ENCODE measurements at regions not wholly inside any gene's neighbourhood (a gene's known extent, or its start where the extent isn't known, plus 50 kb on each side); places are given as distances from the start of the nearest gene placed in this dataset.
"Not testable (repeated sequence)": the region's sequence is repeated elsewhere in the genome, so short reads cannot be mapped to it uniquely, and the experiment has no call there.

DNA sequence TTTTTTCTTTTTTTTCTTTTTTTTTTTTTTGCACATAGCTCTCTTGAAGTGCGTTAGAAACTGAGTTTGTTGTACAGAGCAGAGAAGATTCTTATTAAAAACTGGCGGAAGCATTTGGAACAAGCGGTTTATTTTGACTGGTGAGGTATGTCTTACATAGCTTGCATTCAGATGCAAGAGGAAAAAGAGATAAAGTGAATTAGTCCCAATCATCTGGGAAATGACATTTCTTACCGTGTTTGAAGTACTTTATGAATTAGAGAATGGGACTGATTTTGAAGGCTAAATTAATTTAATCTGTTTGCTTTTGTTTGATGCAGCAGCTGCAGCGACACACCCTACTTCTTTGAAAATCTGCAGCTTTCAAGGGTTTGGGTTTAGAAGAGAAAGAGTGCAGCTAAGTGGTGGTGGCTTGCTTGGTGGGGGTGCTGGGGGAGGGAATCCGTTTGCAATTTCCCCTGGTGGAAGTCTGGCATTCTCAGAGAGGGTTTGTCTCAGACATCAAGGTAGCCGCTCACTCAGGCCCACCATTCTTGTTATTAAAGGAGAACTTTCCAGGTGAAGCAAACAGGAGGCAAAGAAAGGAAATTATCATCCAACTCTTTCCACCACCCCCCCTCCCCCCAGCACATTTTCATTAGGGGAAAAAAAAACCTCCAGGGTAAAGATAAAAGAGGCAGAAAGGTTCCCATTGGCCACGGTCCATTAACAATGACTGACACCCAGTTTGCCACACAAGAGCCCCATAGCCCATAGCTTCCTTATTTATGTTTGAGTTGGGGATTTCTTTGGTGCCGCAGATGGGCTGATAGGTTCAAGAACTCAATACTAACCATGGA, 231.7 kb downstream of the SKIDA1 start:
- H3K36me3 Mint-ChIP-seq: no peaks in the 10 kb centered on the region
- H3K9me3 Mint-ChIP-seq: no peaks in the 10 kb centered on the region
- DNase-seq (ENCODE audit: low spot score): no peak
- peaks cover 20 to 50% of the 10 kb centered on the region in 2 donors for H3K27me3 Mint-ChIP-seq
- no peaks in the 10 kb centered on the region for H3K4me1 Mint-ChIP-seq (ENCODE audit: low read depth in 2 of 2)
- no peak overlapping the region for H3K4me3 Mint-ChIP-seq
- no peak for ATAC-seq
- H3K27ac Mint-ChIP-seq: no peak overlapping the region

DNA sequence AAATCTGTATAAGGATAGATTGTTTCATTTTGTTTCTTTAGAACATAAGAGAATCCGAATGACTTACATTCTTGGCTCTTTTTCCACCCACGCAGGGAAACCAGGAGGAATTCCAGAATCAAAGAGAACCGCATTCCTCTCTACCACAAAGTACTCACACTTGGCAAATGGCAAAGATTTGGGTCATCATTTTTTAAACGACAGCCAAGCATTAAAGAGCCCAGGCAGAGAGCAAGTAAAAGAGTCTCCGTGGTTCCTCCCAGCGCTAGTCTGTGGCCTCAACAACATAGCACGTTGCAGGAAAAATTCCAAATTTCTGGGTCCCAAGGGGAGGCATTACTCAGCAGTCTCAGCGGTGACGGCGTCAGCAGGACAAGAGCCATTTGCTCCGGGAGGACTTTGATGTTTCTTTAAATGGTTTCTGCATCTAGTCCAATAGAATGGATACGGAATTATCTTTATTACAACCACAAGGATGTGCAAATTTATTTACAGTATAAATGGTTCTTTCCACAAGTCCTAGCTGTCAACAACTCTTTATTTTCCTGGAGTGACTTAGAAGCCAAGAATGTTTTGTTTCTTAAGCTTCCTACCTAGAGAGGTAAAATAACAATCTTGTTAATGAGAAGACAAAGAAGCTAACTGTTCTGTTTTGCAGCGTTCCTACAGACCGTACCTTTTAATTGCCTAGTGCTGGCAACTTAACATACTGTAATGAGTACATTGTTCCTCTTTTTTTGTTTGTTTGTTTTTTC, 232.5 kb downstream of the SKIDA1 start:
- H3K9me3 Mint-ChIP-seq: no peaks in the 10 kb centered on the region
- no peak overlapping the region for H3K27ac Mint-ChIP-seq
- H3K36me3 Mint-ChIP-seq: no peaks in the 10 kb centered on the region
- peaks cover 19 to 44% of the 10 kb centered on the region in 2 donors for H3K27me3 Mint-ChIP-seq
- H3K4me1 Mint-ChIP-seq (ENCODE audit: low read depth in 2 of 2): no peaks in the 10 kb centered on the region
- H3K4me3 Mint-ChIP-seq: no peak overlapping the region
- no peak for DNase-seq (ENCODE audit: low spot score)
- ATAC-seq: no peak

DNA sequence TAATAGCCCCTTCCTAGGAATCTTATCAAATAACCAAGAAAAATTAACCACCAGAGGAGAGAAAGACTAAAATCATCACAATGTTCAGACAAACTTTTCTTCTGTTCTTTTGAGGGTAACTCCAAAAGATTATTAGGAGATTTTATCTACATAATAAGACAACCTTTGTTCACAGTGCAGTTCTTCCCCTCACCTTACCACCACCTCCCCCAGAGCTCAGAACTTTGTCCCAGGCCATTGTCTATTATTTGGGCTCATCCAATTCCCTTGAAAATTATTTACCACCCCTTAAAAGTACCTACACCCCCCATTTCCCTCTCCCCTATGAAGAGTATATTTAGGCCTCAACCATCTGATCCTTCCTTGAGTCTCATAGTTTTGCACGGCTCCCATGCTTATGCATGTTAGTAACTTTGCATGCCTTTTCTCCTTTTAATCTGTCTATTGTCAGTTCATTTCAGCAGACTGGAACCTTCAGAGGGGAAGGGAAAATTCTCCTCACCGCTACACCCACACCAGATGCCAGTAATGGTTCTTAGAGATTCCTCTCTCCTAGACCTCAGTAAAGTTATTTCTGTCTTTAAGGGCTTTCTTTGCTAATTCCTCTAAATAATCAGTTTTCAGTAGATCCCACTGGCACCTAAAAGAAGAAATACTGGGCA, 234.9 kb downstream of the SKIDA1 start:
- H3K36me3 Mint-ChIP-seq: no peaks in the 10 kb centered on the region
- no peaks in the 10 kb centered on the region for H3K9me3 Mint-ChIP-seq
- H3K4me1 Mint-ChIP-seq (ENCODE audit: low read depth in 2 of 2): no peaks in the 10 kb centered on the region
- H3K27me3 Mint-ChIP-seq: peaks cover 17 to 36% of the 10 kb centered on the region in 2 donors
- ATAC-seq (no peak), DNase-seq (ENCODE audit: low spot score) (no peak)
- H3K27ac Mint-ChIP-seq: no peak overlapping the region
- no peak overlapping the region for H3K4me3 Mint-ChIP-seq

DNA sequence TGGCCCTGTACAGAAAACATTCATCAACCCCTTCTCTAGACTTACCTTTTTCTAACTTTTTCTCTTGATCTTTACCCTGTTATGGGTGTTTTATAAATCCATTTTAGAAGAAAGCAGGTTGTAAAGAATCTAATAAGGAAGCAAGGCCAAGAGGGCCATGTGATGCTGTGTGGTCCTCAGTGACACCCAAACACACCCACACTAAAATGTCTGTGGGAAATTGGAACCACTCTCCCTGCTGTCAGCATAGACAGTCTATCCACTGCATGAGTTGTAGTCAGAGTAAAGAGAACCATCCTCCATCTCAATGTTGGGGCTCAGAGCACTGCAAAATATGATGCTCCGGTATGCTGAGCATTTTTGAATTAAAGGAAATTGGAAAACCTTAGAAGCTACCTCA, 235.5 kb downstream of the SKIDA1 start:
- no peak for ATAC-seq
- DNase-seq (ENCODE audit: low spot score): no peak
- no peaks in the 10 kb centered on the region for H3K4me1 Mint-ChIP-seq (ENCODE audit: low read depth in 2 of 2)
- H3K9me3 Mint-ChIP-seq: no peaks in the 10 kb centered on the region
- no peaks in the 10 kb centered on the region for H3K36me3 Mint-ChIP-seq
- peaks cover 14 to 36% of the 10 kb centered on the region in 2 donors for H3K27me3 Mint-ChIP-seq
- H3K27ac Mint-ChIP-seq: no peak overlapping the region
- H3K4me3 Mint-ChIP-seq: no peak overlapping the region

DNA sequence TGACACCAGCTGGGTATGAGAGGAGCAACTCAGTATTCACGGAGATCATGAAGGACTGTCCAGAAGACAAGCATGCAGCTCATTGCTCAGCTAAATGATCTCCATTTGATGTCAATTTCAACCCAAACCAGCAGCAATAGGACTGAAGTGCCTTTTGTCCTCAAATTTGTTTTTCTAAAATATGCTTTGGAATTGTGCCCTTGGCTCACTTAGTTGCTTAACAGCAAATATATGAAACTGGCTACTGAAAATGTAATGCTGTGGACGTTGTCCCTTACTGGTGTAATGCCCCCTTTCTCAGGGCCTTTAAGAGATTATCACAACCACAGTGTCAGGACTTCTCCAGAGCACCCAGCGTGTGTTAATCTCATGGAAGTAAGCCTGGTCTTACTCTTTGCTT, 236.2 kb downstream of the SKIDA1 start:
- no peaks in the 10 kb centered on the region for H3K4me1 Mint-ChIP-seq (ENCODE audit: low read depth in 2 of 2)
- no peaks in the 10 kb centered on the region for H3K36me3 Mint-ChIP-seq
- DNase-seq (ENCODE audit: low spot score) (no peak), ATAC-seq (no peak)
- no peaks in the 10 kb centered on the region for H3K9me3 Mint-ChIP-seq
- no peak overlapping the region for H3K27ac Mint-ChIP-seq
- H3K4me3 Mint-ChIP-seq: no peak overlapping the region
- peaks cover 15 to 32% of the 10 kb centered on the region in 2 donors for H3K27me3 Mint-ChIP-seq

DNA sequence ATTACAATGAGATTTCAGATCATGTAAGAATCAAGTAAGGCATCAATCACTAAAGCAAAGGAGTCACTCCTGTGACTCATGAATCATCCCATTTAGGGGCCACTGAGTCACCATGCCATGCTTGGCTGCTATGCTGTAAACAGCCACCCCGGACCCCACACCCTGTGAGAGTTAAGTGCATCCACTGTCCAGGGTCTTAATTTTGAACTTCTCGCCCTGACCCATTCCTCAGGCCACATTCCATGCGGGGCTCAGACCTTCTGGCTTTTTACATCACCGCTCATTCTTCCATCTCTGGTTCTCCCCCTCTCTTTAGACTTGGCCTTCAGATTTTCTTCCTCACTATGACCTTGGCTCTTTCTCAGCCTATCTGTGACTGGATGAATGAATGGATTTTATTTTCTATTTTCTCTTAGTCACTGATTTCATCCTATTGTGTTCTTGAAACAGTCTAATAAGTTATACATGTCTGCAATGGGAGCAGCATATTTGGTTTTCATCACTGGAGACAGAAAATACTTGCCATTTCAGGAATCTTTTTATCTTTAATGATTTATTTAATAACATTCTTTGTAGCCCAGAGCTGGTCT, 239.6 kb downstream of the SKIDA1 start:
- DNase-seq (ENCODE audit: low spot score): no peak
- no peaks in the 10 kb centered on the region for H3K9me3 Mint-ChIP-seq
- H3K4me1 Mint-ChIP-seq (ENCODE audit: low read depth in 2 of 2): no peaks in the 10 kb centered on the region
- H3K36me3 Mint-ChIP-seq: no peaks in the 10 kb centered on the region
- ATAC-seq: no peak
- no peak overlapping the region for H3K4me3 Mint-ChIP-seq
- H3K27me3 Mint-ChIP-seq: peaks cover 10 to 19% of the 10 kb centered on the region in 2 donors
- H3K27ac Mint-ChIP-seq: no peak overlapping the region

DNA sequence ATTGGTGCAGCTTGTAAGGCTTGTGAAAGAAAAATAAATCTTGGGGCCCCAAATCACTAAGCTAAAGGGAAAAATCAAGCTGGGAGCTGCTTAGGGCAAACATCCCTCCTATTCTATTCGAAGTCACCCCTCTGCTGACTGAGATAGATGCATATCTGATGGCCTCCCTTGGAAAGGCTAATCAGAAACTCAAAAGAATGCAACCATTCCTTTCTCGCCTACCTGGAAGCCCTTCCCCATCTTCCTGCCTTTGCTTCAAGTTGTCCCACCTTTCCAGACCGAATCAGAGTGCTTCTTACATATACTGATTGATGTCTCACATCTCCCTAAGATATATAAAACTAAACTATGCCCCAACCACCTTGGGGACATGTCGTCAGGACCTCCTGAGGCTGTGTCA, 240.3 kb downstream of the SKIDA1 start:
- H3K9me3 Mint-ChIP-seq: no peaks in the 10 kb centered on the region
- no peaks in the 10 kb centered on the region for H3K36me3 Mint-ChIP-seq
- H3K27ac Mint-ChIP-seq: no peak overlapping the region
- H3K4me1 Mint-ChIP-seq (ENCODE audit: low read depth in 2 of 2): no peaks in the 10 kb centered on the region
- peaks cover 8 to 13% of the 10 kb centered on the region in 2 donors for H3K27me3 Mint-ChIP-seq
- H3K4me3 Mint-ChIP-seq: no peak overlapping the region
- DNase-seq (ENCODE audit: low spot score): no peak
- no peak for ATAC-seq

DNA sequence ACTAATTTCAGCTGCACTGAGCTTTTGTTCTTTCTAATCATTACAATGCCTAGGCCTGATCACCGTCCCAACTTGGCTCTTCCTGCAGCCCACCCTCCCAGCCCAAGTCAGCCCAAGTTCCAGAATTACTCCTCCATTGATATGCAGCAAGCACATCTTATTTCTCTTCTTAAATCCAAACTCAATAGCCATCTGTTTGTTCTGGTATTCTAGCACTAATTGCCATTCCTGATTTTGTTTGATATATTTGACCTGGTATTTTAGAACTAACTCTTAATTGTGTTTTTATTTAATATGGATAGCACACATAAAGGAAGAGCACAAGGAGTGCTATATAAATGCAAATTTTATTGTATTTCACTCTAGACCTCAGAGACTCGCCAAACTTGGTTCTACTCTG, 241.2 kb downstream of the SKIDA1 start:
- Mint-ChIP-seq H3K4me3 (no peak overlapping the region), H3K27ac (no peak overlapping the region), H3K36me3 (no peaks in the 10 kb centered on the region), H3K9me3 (no peaks in the 10 kb centered on the region), H3K27me3 (peaks cover 8 to 10% of the 10 kb centered on the region in 2 donors), H3K4me1 (ENCODE audit: low read depth in 2 of 2) (no peaks in the 10 kb centered on the region)
- ATAC-seq (no peak), DNase-seq (ENCODE audit: low spot score) (no peak)

DNA sequence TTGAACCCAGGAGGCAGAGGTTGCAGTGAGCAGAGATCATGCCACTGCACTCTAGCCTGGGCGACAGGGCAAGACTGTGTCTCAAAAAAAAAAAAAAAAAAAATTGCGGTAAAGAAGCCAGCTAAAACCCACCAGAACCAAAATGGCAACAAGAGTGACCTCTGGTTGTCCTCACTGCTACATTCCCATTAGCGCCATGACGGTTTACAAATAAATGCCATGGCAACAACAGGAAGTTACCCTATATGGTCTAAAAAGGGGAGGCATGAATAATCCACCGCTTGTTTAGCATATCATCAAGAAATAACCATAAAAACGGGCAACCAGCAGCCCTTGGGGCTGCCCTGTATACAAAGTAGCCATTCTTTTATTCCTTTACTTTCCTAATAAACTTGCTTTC, 242.4 kb downstream of the SKIDA1 start:
- H3K4me1 Mint-ChIP-seq (ENCODE audit: low read depth in 2 of 2); H3K36me3 Mint-ChIP-seq; H3K9me3 Mint-ChIP-seq; H3K27me3 Mint-ChIP-seq; DNase-seq (ENCODE audit: low spot score); ATAC-seq; H3K4me3 Mint-ChIP-seq; H3K27ac Mint-ChIP-seq: not testable (repeated sequence)

DNA sequence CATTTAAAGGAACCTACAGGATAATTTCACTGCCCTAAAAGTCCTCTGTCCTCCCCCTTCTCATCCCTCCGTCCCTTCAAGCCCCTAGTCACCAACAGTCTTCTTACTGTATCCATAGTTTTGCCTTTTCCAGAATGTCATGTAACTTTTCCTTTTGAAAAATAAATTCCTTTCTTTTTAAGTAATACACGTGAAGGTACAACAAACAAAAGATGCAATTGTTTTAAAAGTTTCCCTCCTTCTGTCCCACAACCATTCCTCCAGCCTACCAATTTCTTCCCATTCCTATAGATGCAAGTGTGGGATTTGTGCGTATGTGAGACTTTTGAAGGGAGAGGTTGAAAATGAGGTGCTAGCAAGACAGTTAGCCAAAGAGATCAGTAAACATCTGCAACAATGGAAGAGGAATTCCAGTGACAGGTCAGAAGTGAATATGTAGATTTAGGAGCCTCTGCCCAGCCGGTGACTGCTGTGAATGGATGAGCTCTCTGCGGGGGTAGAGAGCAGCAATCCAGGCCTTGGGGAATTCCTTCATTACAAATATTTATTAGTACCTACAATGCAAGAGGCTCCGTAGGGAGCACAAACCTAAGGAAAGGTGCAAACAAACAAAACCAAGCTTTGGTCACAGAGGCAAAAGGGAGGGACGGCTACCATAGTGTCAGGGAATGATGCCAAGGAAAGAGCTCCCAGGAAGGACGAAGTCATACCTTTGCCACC, 243.6 kb downstream of the SKIDA1 start:
- no peak for ATAC-seq
- Mint-ChIP-seq H3K4me3 (no peak overlapping the region), H3K36me3 (no peaks in the 10 kb centered on the region), H3K27ac (no peak overlapping the region), H3K27me3 (peaks cover 8 to 10% of the 10 kb centered on the region in 2 donors), H3K9me3 (no peaks in the 10 kb centered on the region), H3K4me1 (ENCODE audit: low read depth in 2 of 2) (no peaks in the 10 kb centered on the region)
- DNase-seq (ENCODE audit: low spot score): no peak

DNA sequence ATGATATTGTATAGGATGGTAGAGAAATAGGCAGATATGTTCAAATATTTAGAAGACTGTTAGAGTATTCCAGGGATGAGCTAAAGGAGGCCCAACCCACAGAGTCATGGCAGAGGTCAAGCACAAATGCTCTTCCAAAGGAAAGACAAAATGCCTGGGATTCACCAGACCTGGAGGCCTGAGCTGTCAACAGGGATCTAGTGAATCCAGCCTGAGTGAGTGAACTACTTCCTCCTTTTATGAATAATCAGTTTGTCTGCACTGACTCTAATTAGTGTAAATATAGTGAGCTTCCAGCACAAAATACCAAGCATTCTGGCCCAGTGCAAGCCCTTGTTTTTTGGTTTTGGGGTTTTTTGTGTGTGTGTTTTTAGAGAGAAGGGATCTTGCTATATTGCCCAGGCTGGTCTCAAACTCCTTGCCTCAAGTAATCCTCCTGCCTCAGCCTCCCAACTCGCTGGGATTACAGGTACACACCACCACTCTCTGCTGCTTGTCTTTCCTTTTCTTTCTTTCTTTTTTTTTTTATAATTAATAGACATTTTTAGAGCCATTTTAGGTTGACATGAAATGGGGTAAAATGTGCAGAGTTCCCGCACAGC, 244.4 kb downstream of the SKIDA1 start:
- Mint-ChIP-seq H3K4me3 (no peak overlapping the region), H3K36me3 (no peaks in the 10 kb centered on the region), H3K9me3 (no peaks in the 10 kb centered on the region), H3K27ac (no peak overlapping the region), H3K27me3 (peaks cover 8 to 10% of the 10 kb centered on the region in 2 donors), H3K4me1 (ENCODE audit: low read depth in 2 of 2) (no peaks in the 10 kb centered on the region)
- ATAC-seq: no peak
- DNase-seq (ENCODE audit: low spot score): no peak

DNA sequence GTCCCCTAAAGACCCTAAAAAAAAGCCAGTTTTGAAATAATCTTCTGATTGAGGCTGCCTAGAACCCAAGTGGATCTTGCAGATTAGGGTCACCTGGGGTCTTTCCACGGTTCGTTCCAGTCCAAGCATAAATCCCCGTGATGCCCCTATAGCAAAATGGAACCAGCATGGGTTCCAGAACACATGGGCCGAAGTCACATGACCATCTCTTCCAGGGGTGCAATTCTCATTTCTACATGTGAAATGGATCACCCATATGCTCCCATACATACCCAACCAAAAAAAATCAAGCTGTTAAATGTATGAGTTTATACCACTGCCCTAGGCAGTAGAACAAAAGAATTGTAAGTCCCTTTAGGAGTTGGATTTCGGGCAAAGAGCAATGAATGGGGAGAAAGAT, 245.4 kb downstream of the SKIDA1 start:
- H3K27me3 Mint-ChIP-seq: peaks cover 8 to 10% of the 10 kb centered on the region in 2 donors
- no peaks in the 10 kb centered on the region for H3K36me3 Mint-ChIP-seq
- no peak overlapping the region for H3K4me3 Mint-ChIP-seq
- ATAC-seq: no peak
- DNase-seq (ENCODE audit: low spot score): no peak
- no peak overlapping the region for H3K27ac Mint-ChIP-seq
- H3K9me3 Mint-ChIP-seq: no peaks in the 10 kb centered on the region
- no peaks in the 10 kb centered on the region for H3K4me1 Mint-ChIP-seq (ENCODE audit: low read depth in 2 of 2)

DNA sequence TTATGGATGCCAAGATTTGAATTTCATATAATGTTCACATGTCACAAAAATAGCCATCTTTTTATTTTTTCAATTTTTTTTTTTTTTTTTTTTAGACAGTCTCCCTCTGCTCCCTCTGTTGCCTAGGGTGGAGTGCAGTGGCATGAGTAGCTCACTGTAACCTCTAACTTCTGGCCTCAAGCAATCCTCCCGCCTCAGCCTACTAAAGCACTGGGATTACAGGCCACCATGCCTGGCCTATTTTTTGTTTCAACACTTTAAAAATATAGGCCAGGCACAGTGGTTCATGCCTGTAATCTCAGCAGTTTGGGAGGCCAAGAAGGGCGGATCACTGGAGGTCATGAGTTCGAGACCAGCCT, 246.3 kb downstream of the SKIDA1 start:
- H3K36me3 Mint-ChIP-seq: no peaks in the 10 kb centered on the region
- no peaks in the 10 kb centered on the region for H3K9me3 Mint-ChIP-seq
- H3K4me3 Mint-ChIP-seq: no peak overlapping the region
- no peaks in the 10 kb centered on the region for H3K4me1 Mint-ChIP-seq (ENCODE audit: low read depth in 2 of 2)
- ATAC-seq (no peak), DNase-seq (ENCODE audit: low spot score) (no peak)
- peaks cover 6 to 10% of the 10 kb centered on the region in 2 donors for H3K27me3 Mint-ChIP-seq
- H3K27ac Mint-ChIP-seq: no peak overlapping the region
